Lower leg skin (tissue), 4 donors: ENCODE measurements at regions not wholly inside any gene's neighbourhood (a gene's known extent, or its start where the extent isn't known, plus 50 kb on each side); places are given as distances from the start of the nearest gene placed in this dataset.

Source experiments
- DNase-seq, 2 donors: peaks; one replicate each; pipeline ENCODE4 v3.0.0-alpha.2; 2019; ENCODE audit warnings: low spot score in 2 of 2
- H3K4me3 ChIP-seq: fragments of 200-600 bp; sonication (generic); 2 replicates; pipeline ENCODE4 v1.5.1; 2017; ENCODE audit warnings: mild to moderate bottlenecking, low read depth; ENCODE audit not compliant: poor library complexity, severe bottlenecking
- CTCF ChIP-seq, 3 donors: fragments of 450-650 bp; IDR thresholded peaks; one replicate each; pipeline ENCODE4 v1.5.1; 2016; ENCODE audit warnings: antibody characterized with exemption in 3 of 3, mild to moderate bottlenecking in 3 of 3, moderate library complexity in 2 of 3
- POLR2A ChIP-seq, 2 donors: fragments of 450-650 bp; IDR thresholded peaks; one replicate each; pipeline ENCODE4 v1.6.1; 2016 to 2017; ENCODE audit warnings: antibody characterized with exemption in 2 of 2, mild to moderate bottlenecking in 1 of 2, moderate library complexity in 1 of 2
- WGBS, 2 donors: methylation state at CpG; one replicate each; pipeline ENCODE4 v1.1.5; 2018; 5-methylcytosine and 5-hydroxymethylcytosine counted together
- intact Hi-C: fragments of 100-400 bp; cut with DNase I; formaldehyde crosslinking; loops from one replicate; pipeline ENCODE4 v1.15.0; 2023; ENCODE audit warnings: low total_unique reads

- no peak overlapping the region for H3K4me3 ChIP-seq
- intact Hi-C loops = no loop called here
- DNase-seq = no peak
- TF ChIP-seq POLR2A (IDR thresholded peaks at IDR 0.05) (no peak), CTCF (IDR thresholded peaks at IDR 0.05) (no peak)
- 28 to 31% methylated on average over 2 of the region's 2 CpGs for WGBS, 2 donors
These were observed 92.0 kb upstream of the DNAH5 start for GRCh38 chr5:14036514-14036913.

- peak in 1 of 2 donors; percentile 24 for DNase-seq
- TF ChIP-seq CTCF (IDR thresholded peaks at IDR 0.05) = no peak
- TF ChIP-seq POLR2A (IDR thresholded peaks at IDR 0.05) = no peak
- H3K4me3 ChIP-seq = no peak overlapping the region
- WGBS, 2 donors = 1 to 3% methylated on average over 10 of the region's 10 CpGs
- intact Hi-C loops = no loop called here
These were observed 91.5 kb upstream of the DNAH5 start for GRCh38 chr5:14035859-14036503.

- no peak overlapping the region for H3K4me3 ChIP-seq
- intact Hi-C loops = no loop called here
- TF ChIP-seq CTCF (IDR thresholded peaks at IDR 0.05) (no peak), POLR2A (IDR thresholded peaks at IDR 0.05) (no peak)
- DNase-seq = no peak
- 48 to 76% methylated on average over 3 of the region's 3 CpGs for WGBS, 2 donors
These were observed 90.5 kb upstream of the DNAH5 start for GRCh38 chr5:14034963-14035362.

- peak in 1 of 2 donors; percentile 39 for DNase-seq
- TF ChIP-seq CTCF (IDR thresholded peaks at IDR 0.05) (no peak), POLR2A (IDR thresholded peaks at IDR 0.05) (no peak)
- no peak overlapping the region for H3K4me3 ChIP-seq
- 76 to 78% methylated on average over 3 of the region's 3 CpGs for WGBS, 2 donors
- intact Hi-C loops = no loop called here
These were observed 88.4 kb upstream of the DNAH5 start for GRCh38 chr5:14032918-14033317.

GRCh38 chr5:14028938-14029584 lies 84.6 kb upstream of the DNAH5 start:
- TF ChIP-seq CTCF (IDR thresholded peaks at IDR 0.05) (no peak), POLR2A (IDR thresholded peaks at IDR 0.05) (no peak)
- WGBS, 2 donors = 65 to 75% methylated on average over 7 of the region's 7 CpGs
- peak in 1 of 2 donors; percentile 25 for DNase-seq

More at GRCh38 chr5:14028938-14029584, 84.6 kb upstream of the DNAH5 start:
- intact Hi-C loops = no loop called here
- H3K4me3 ChIP-seq = no peak overlapping the region
